Neural cell (in vitro differentiated cells): ENCODE measurements at regions not wholly inside any gene's neighbourhood (a gene's known extent, or its start where the extent isn't known, plus 50 kb on each side); places are given as distances from the start of the nearest gene placed in this dataset.

Source experiments
- H2AFZ ChIP-seq: fragments of 200-600, 300-800 bp; sonication (generic), shearing (Covaris generic); 2 replicates; pipeline ENCODE4 v1.6.0; 2014; ENCODE audit warnings: low read depth, mild to moderate bottlenecking, antibody characterized with exemption, low read length, moderate library complexity
- H3F3A ChIP-seq: fragments of 200-600 bp; shearing (Covaris generic); 2 replicates; pipeline ENCODE4 v1.6.1; 2016; ENCODE audit warnings: mild to moderate bottlenecking, moderate library complexity, mixed read lengths, antibody characterized with exemption, low read length; ENCODE audit not compliant: insufficient read depth, poor library complexity, severe bottlenecking
- H3K27ac ChIP-seq: fragments of 200-600, 300-800 bp; sonication (generic), shearing (Covaris generic); 2 replicates; pipeline ENCODE4 v1.5.1; 2014; ENCODE audit warnings: mild to moderate bottlenecking, low read length, moderate library complexity
- H3K27me3 ChIP-seq: fragments of 300-800, 200-600 bp; sonication (generic), shearing (Covaris generic); 2 replicates; pipeline ENCODE4 v1.6.0; 2014; ENCODE audit warnings: mild to moderate bottlenecking, low read depth, low read length, moderate library complexity; ENCODE audit not compliant: insufficient read depth
- H3K36me3 ChIP-seq: fragments of 300-800, 200-600 bp; sonication (generic), shearing (Covaris generic); 2 replicates; pipeline ENCODE4 v1.5.1; 2014; ENCODE audit warnings: mild to moderate bottlenecking, antibody characterized with exemption, low read length, moderate library complexity; ENCODE audit not compliant: insufficient read depth
- H3K4me2 ChIP-seq: fragments of 300-800, 200-600 bp; sonication (generic), shearing (Covaris generic); 2 replicates; pipeline ENCODE4 v1.6.0; 2014; ENCODE audit warnings: mild to moderate bottlenecking, low read length
- H3K4me3 ChIP-seq: fragments of 300-800, 200-600 bp; sonication (generic), shearing (Covaris generic); 2 replicates; pipeline ENCODE4 v1.5.1; 2014; ENCODE audit warnings: mild to moderate bottlenecking, low read length, moderate library complexity
- H3K79me2 ChIP-seq: fragments of 200-600 bp; shearing (Covaris generic); replicated peaks from 2 replicates; pipeline ENCODE4 v1.6.0; 2014; ENCODE audit warnings: mild to moderate bottlenecking, low read length, moderate library complexity; ENCODE audit not compliant: insufficient read depth
- H3K9ac ChIP-seq: fragments of 300-800, 200-600 bp; sonication (generic), shearing (Covaris generic); 2 replicates; pipeline ENCODE4 v1.6.1; 2016; ENCODE audit warnings: mild to moderate bottlenecking, low read length, mixed read lengths
- H3K9me2 ChIP-seq: fragments of 200-600 bp; shearing (Covaris generic); 2 replicates; pipeline ENCODE4 v1.6.1; 2016; ENCODE audit warnings: mild to moderate bottlenecking, low read length, mixed read lengths; ENCODE audit not compliant: insufficient read depth
- H3K9me3 ChIP-seq: fragments of 200-600, 300-800 bp; sonication (generic), shearing (Covaris generic); 2 replicates; pipeline ENCODE4 v1.6.1; 2016; ENCODE audit warnings: mild to moderate bottlenecking, mixed run types, low read length, moderate library complexity, mixed read lengths
- H4K20me1 ChIP-seq: fragments of 200-600 bp; shearing (Covaris generic); 2 replicates; pipeline ENCODE4 v1.6.1; 2016; ENCODE audit warnings: mild to moderate bottlenecking, mixed run types; ENCODE audit not compliant: insufficient read depth
- EP300 ChIP-seq: fragments of 450-650 bp; conservative IDR thresholded peaks from 2 replicates; pipeline ENCODE4 v1.6.1; 2014; ENCODE audit warnings: antibody characterized with exemption, mild to moderate bottlenecking, moderate library complexity; ENCODE audit not compliant: poor library complexity, severe bottlenecking
- EZH2 ChIP-seq: fragments of 200-600, 300-800 bp; shearing (Covaris generic), sonication (generic); IDR thresholded peaks from 2 replicates; pipeline ENCODE4 v1.6.1; 2014; ENCODE audit warnings: antibody characterized with exemption, low read length, borderline replicate concordance, mild to moderate bottlenecking; ENCODE audit not compliant: insufficient read depth, poor library complexity, severe bottlenecking
- MXI1 ChIP-seq: fragments of 450-650 bp; conservative IDR thresholded peaks from 2 replicates; pipeline ENCODE4 v1.6.1; 2014; ENCODE audit warnings: antibody characterized with exemption, mild to moderate bottlenecking; ENCODE audit not compliant: poor library complexity, severe bottlenecking
- POLR2AphosphoS5 ChIP-seq: IDR thresholded peaks from 2 replicates; pipeline ENCODE4 v1.6.1; 2012
- RAD21 ChIP-seq: fragments of 450-650 bp; conservative IDR thresholded peaks from 2 replicates; pipeline ENCODE4 v1.6.1; 2014; ENCODE audit warnings: antibody characterized with exemption, mild to moderate bottlenecking, moderate library complexity
- REST ChIP-seq: IDR thresholded peaks from 2 replicates; pipeline ENCODE4 v1.6.1; 2012; ENCODE audit warnings: borderline replicate concordance
- SMC3 ChIP-seq: fragments of 450-650 bp; conservative IDR thresholded peaks from 2 replicates; pipeline ENCODE4 v1.6.1; 2014; ENCODE audit warnings: antibody characterized with exemption, mild to moderate bottlenecking, moderate library complexity; ENCODE audit not compliant: poor library complexity
- TAF1 ChIP-seq: IDR thresholded peaks from 2 replicates; pipeline ENCODE4 v1.6.1; 2012; ENCODE audit warnings: low read depth
- TF ChIP-seq, protein P1 (sequence below): fragments of 450-650 bp; IDR thresholded peaks from 2 replicates; pipeline ENCODE4 v1.5.1; 2014; ENCODE audit warnings: antibody characterized with exemption, mild to moderate bottlenecking, moderate library complexity; ENCODE audit not compliant: poor library complexity, severe bottlenecking

- no peaks in the 10 kb centered on the region for H3K27me3 ChIP-seq
- H3K27ac ChIP-seq: no peak overlapping the region
- no peaks in the 10 kb centered on the region for H3K36me3 ChIP-seq
- no peaks in the 10 kb centered on the region for H3K9me3 ChIP-seq
- H3K4me2 ChIP-seq: no peak overlapping the region
- H3K79me2 ChIP-seq: no peaks in the 10 kb centered on the region
- H3K9ac ChIP-seq: no peak overlapping the region
- H2AFZ ChIP-seq: no peak overlapping the region
- H3K4me3 ChIP-seq: no peak overlapping the region
- H4K20me1 ChIP-seq: no peaks in the 10 kb centered on the region
- no peaks in the 10 kb centered on the region for H3K9me2 ChIP-seq
- no peaks in the 10 kb centered on the region for H3F3A ChIP-seq
- TF ChIP-seq TAF1 (no peak), SMC3 (no peak), EZH2 (no peak), RAD21 (no peak), EP300 (no peak), REST (no peak), POLR2AphosphoS5 (no peak), MXI1 (no peak)
- TF ChIP-seq, protein P1, sequence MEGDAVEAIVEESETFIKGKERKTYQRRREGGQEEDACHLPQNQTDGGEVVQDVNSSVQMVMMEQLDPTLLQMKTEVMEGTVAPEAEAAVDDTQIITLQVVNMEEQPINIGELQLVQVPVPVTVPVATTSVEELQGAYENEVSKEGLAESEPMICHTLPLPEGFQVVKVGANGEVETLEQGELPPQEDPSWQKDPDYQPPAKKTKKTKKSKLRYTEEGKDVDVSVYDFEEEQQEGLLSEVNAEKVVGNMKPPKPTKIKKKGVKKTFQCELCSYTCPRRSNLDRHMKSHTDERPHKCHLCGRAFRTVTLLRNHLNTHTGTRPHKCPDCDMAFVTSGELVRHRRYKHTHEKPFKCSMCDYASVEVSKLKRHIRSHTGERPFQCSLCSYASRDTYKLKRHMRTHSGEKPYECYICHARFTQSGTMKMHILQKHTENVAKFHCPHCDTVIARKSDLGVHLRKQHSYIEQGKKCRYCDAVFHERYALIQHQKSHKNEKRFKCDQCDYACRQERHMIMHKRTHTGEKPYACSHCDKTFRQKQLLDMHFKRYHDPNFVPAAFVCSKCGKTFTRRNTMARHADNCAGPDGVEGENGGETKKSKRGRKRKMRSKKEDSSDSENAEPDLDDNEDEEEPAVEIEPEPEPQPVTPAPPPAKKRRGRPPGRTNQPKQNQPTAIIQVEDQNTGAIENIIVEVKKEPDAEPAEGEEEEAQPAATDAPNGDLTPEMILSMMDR: no peak
Measured at GRCh38 chr12:47449797-47450196, 256.0 kb downstream of the RPAP3 start.

- H2AFZ ChIP-seq: no peak overlapping the region
- H3K4me2 ChIP-seq: no peak overlapping the region
- H3K9me3 ChIP-seq: no peaks in the 10 kb centered on the region
- H3K9me2 ChIP-seq: no peaks in the 10 kb centered on the region
- no peak overlapping the region for H3K9ac ChIP-seq
- H3F3A ChIP-seq: no peaks in the 10 kb centered on the region
- H3K79me2 ChIP-seq: no peaks in the 10 kb centered on the region
- no peak overlapping the region for H3K27ac ChIP-seq
- no peak overlapping the region for H3K4me3 ChIP-seq
- H4K20me1 ChIP-seq: no peaks in the 10 kb centered on the region
- H3K36me3 ChIP-seq: no peaks in the 10 kb centered on the region
- TF ChIP-seq EP300: no peak
- TF ChIP-seq REST: no peak
- no peak for TF ChIP-seq POLR2AphosphoS5
- no peak for TF ChIP-seq SMC3
- TF ChIP-seq RAD21: no peak
- no peak for TF ChIP-seq TAF1
- no peak for TF ChIP-seq MXI1
- no peaks in the 10 kb centered on the region for H3K27me3 ChIP-seq
Measured at GRCh38 chr12:47442310-47442709, 263.5 kb downstream of the RPAP3 start.
